GM18873 (cell line): ENCODE measurements at regions not wholly inside any gene's neighbourhood (a gene's known extent, or its start where the extent isn't known, plus 50 kb on each side); places are given as distances from the start of the nearest gene placed in this dataset.

Source experiments
- ATAC-seq: cut with Tn5 transposase; IDR thresholded peaks from one replicate; pipeline ENCODE4 v1.9.1; 2021; ENCODE audit warnings: mild to moderate bottlenecking, moderate library complexity, moderate number of reproducible peaks; ENCODE audit not compliant: unreplicated experiment, low FRiP score

- ATAC-seq: no peak
These were observed 186.5 kb upstream of the GALNT2 start for GRCh38 chr1:229880271-229881170.

- ATAC-seq: no peak
These were observed 184.4 kb upstream of the GALNT2 start for GRCh38 chr1:229882621-229883020.

GRCh38 chr1:229883504-229884200 lies 183.4 kb upstream of the GALNT2 start:
- no peak for ATAC-seq

- no peak for ATAC-seq
These were observed 182.3 kb upstream of the GALNT2 start for GRCh38 chr1:229884765-229885164.

- no peak for ATAC-seq
These were observed 181.2 kb upstream of the GALNT2 start for GRCh38 chr1:229885568-229886495.

GRCh38 chr1:229886636-229887035 lies 180.4 kb upstream of the GALNT2 start:
- ATAC-seq: no peak

GRCh38 chr1:229887043-229887822 lies 179.8 kb upstream of the GALNT2 start:
- no peak for ATAC-seq

- ATAC-seq: no peak
These were observed 178.9 kb upstream of the GALNT2 start for GRCh38 chr1:229888157-229888556.

- ATAC-seq: no peak
These were observed 178.5 kb upstream of the GALNT2 start for GRCh38 chr1:229888561-229889001.

GRCh38 chr1:229889031-229889517 lies 178.0 kb upstream of the GALNT2 start:
- no peak for ATAC-seq

GRCh38 chr1:229891227-229891626 lies 175.8 kb upstream of the GALNT2 start:
- ATAC-seq: no peak

- no peak for ATAC-seq
These were observed 174.4 kb upstream of the GALNT2 start for GRCh38 chr1:229892515-229893117.

- ATAC-seq: no peak
These were observed 173.1 kb upstream of the GALNT2 start for GRCh38 chr1:229893762-229894444.

GRCh38 chr1:229894532-229894931 lies 172.5 kb upstream of the GALNT2 start:
- no peak for ATAC-seq

- ATAC-seq: no peak
These were observed 171.4 kb upstream of the GALNT2 start for GRCh38 chr1:229895605-229896004.

- no peak for ATAC-seq
These were observed 170.7 kb upstream of the GALNT2 start for GRCh38 chr1:229896306-229896705.

- ATAC-seq: no peak
These were observed 170.2 kb upstream of the GALNT2 start for GRCh38 chr1:229896861-229897260.

GRCh38 chr1:229897501-229897900 lies 169.5 kb upstream of the GALNT2 start:
- no peak for ATAC-seq

- no peak for ATAC-seq
These were observed 166.8 kb upstream of the GALNT2 start for GRCh38 chr1:229900220-229900619.
